Ishikawa (cell line): ENCODE measurements at regions not wholly inside any gene's neighbourhood (a gene's known extent, or its start where the extent isn't known, plus 50 kb on each side); places are given as distances from the start of the nearest gene placed in this dataset.
A peak's percentile ranks its signal among the peaks of the same experiment; 100 is the strongest.

Experiments
- CEBPB ChIP-seq: IDR thresholded peaks from 2 replicates; pipeline ENCODE4 v1.6.1; 2012
- CREB1 ChIP-seq: IDR thresholded peaks from 2 replicates; pipeline ENCODE4 v1.6.1; 2012; ENCODE audit warnings: low read depth
- EGR1 ChIP-seq: IDR thresholded peaks from 2 replicates; pipeline ENCODE4 v1.6.1; 2012
- EP300 ChIP-seq: IDR thresholded peaks from 2 replicates; pipeline ENCODE4 v1.6.1; 2012; ENCODE audit warnings: borderline replicate concordance
- FOXM1 ChIP-seq: IDR thresholded peaks from 2 replicates; pipeline ENCODE4 v1.6.1; 2012; ENCODE audit warnings: low read depth, borderline replicate concordance
- MAX ChIP-seq: IDR thresholded peaks from 2 replicates; pipeline ENCODE4 v1.6.1; 2012
- NFIC ChIP-seq: IDR thresholded peaks from 2 replicates; pipeline ENCODE4 v1.6.1; 2012
- RAD21 ChIP-seq: IDR thresholded peaks from 2 replicates; pipeline ENCODE4 v1.6.1; 2012; ENCODE audit warnings: low read depth
- REST ChIP-seq: IDR thresholded peaks from 2 replicates; pipeline ENCODE4 v1.6.1; 2012; ENCODE audit warnings: low read depth, mild to moderate bottlenecking
- TAF1 ChIP-seq: IDR thresholded peaks from 2 replicates; pipeline ENCODE4 v1.6.1; 2012; ENCODE audit warnings: low read depth, mild to moderate bottlenecking
- TCF12 ChIP-seq: IDR thresholded peaks from 2 replicates; pipeline ENCODE4 v1.6.1; 2012; ENCODE audit warnings: low read depth
- TEAD4 ChIP-seq: IDR thresholded peaks from 2 replicates; pipeline ENCODE4 v1.6.1; 2012
- YY1 ChIP-seq: IDR thresholded peaks from 2 replicates; pipeline ENCODE4 v1.6.1; 2012; ENCODE audit warnings: low read depth
- ZBTB7A ChIP-seq: IDR thresholded peaks from 2 replicates; pipeline ENCODE4 v1.6.1; 2012; ENCODE audit warnings: low read depth
- TF ChIP-seq, protein P1 (sequence below): IDR thresholded peaks from 2 replicates; pipeline ENCODE4 v1.6.1; 2012

GRCh38 chr20:11496380-11496779 is 421.3 kb upstream of the BTBD3 start:
- TF ChIP-seq TEAD4: peak; percentile 28
- no peak for TF ChIP-seq NFIC
- TF ChIP-seq MAX: no peak

DNA sequence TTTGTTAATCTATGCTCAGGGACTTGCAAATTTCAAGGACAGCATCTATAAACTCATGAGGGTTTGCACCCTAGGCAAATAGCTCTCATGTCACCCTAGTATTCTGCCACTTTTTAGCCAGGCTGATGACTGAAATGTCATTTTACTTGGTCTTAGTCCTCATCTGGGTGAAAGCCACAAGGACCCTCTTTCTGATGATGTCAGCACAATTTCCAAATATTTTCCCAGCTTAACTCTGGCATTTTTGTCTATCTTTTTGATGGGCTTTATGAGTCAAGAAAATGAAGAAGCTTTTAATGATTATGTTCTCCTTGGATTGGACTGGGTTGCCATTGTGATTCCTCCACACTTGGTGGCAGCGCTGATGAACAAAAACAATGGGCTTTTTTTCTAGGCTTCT is 420.1 kb upstream of the BTBD3 start:
- TF ChIP-seq YY1 (no peak), EP300 (0 out of 2 replicates have a peak, but pooled peaks have one; percentile 21), NFIC (no peak), MAX (no peak), ZBTB7A (no peak), FOXM1 (no peak)

DNA sequence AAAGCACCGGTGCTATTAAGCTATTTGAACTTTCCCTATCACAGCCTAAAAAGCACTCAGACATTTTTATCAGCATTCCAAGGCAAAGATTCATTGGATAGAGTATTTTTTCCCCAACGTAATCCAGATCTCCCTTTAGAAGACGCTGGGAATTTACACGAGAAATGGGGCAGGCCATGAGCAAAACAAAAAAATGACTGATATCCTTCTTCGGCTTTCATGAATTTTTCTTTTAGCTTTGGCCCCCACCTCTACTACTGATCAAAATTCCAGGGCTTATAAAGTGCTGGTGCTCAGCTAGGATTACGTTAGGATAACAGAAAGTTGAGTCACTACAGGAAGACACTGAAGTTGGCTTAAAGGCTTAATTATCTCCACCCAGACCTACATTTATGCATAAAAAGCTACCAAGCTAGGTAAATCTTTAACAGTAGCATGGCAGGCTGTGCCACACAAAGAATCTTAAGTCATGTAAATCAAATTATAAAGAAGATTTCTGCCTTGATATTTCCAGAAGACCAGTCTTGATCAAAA is 418.5 kb upstream of the BTBD3 start:
- no peak for TF ChIP-seq TCF12
- TF ChIP-seq YY1: no peak
- TF ChIP-seq ZBTB7A: no peak
- no peak for TF ChIP-seq EGR1
- TF ChIP-seq MAX: no peak
- TF ChIP-seq EP300: no peak
- TF ChIP-seq RAD21: no peak
- no peak for TF ChIP-seq NFIC
- no peak for TF ChIP-seq CEBPB
- no peak for TF ChIP-seq TAF1
- no peak for TF ChIP-seq TEAD4
- TF ChIP-seq, protein P1, sequence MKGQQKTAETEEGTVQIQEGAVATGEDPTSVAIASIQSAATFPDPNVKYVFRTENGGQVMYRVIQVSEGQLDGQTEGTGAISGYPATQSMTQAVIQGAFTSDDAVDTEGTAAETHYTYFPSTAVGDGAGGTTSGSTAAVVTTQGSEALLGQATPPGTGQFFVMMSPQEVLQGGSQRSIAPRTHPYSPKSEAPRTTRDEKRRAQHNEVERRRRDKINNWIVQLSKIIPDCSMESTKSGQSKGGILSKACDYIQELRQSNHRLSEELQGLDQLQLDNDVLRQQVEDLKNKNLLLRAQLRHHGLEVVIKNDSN: no peak
- no peak for TF ChIP-seq CREB1
- no peak for TF ChIP-seq FOXM1
- TF ChIP-seq REST: no peak

DNA sequence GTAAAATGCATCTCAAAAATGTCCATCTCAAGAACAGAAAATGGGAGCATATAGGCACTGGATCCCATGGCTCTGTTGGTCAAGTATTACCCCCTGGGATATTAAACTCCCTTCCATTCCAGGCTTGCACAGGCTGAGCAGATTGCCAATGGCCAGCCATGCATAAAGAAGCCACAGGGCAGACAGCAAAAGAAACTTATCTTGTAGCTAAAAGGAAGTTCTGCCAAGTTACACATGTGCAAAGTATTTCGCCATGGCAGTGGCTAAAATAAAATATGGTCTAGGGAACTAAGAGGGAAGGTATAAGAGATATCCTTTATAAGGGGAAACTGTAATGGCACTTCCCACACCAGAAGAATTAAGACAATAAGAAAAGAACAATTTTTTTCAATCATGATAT is 415.6 kb upstream of the BTBD3 start:
- 0 out of 2 replicates have a peak, but pooled peaks have one; percentile 26 for TF ChIP-seq NFIC
- TF ChIP-seq CEBPB: 0 out of 2 replicates have a peak, but pooled peaks have one; percentile 28
- no peak for TF ChIP-seq CREB1

DNA sequence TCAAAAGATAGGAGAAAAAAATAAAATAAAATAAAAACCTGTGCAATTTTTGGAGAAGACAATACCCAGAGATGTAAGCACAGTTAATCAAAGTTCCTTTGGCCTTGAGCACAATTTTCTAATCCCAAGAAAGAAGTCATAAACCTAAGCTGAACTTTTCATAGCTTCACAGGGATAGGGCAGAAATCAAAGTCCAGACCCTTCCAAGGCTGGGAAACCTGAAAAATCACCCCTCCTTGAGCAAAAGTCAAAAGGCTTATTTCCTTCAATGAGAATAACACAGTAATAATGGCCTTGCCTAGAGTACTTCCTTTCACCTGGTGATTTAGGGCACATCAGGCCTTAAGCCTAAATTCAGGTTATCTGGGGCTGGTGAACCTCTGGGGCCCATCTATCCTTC is 415.0 kb upstream of the BTBD3 start:
- TF ChIP-seq MAX (no peak), YY1 (no peak), REST (no peak), TEAD4 (no peak), EGR1 (no peak), TAF1 (no peak), FOXM1 (no peak), CEBPB (no peak), EP300 (no peak), RAD21 (no peak), ZBTB7A (no peak), TCF12 (no peak)
- TF ChIP-seq, protein P1: no peak

GRCh38 chr20:11509776-11510175 is 407.9 kb upstream of the BTBD3 start:
- TF ChIP-seq ZBTB7A (no peak), FOXM1 (no peak), TAF1 (no peak), CREB1 (no peak), TCF12 (no peak), REST (no peak), NFIC (no peak), EP300 (no peak), RAD21 (no peak), TEAD4 (no peak), CEBPB (no peak), YY1 (no peak), EGR1 (no peak), MAX (no peak)
- TF ChIP-seq, protein P1: no peak
